GM12878 (cell line): ENCODE measurements at regions not wholly inside any gene's neighbourhood (a gene's known extent, or its start where the extent isn't known, plus 50 kb on each side); places are given as distances from the start of the nearest gene placed in this dataset.

Source experiments
- ATAC-seq: fragments of 200-7000 bp; cut with Tn5 transposase; 3 replicates; pipeline ENCODE4 v1.9.1; 2020; ENCODE audit warnings: mild to moderate bottlenecking, moderate library complexity
- BruUV-seq: library from RNA; stranded (reverse); fragments of 400-500 nt; replicated peaks from 2 replicates; lab custom pipeline; 2021; lab: Mats Ljungman, UMichigan
- CTCF ChIA-PET: fragments of 300-600 bp; sonication (Branson Sonifier 250); formaldehyde crosslinking; extraction: SDS; loops from one replicate; lab custom pipeline; 2021; ENCODE audit warnings: inconsistent platforms; lab: Yijun Ruan, JAX
- POLR2A ChIA-PET: fragments of 350-600 bp; formaldehyde crosslinking; extraction: SDS; loops from one replicate; lab custom pipeline; 2021; ENCODE audit warnings: inconsistent platforms; lab: Charles Lee
- RAD21 ChIA-PET: fragments of 300-600 bp; sonication (Branson Sonifier 250); formaldehyde crosslinking; loops from one replicate; lab custom pipeline; 2023; ENCODE audit warnings: antibody characterized with exemption; ENCODE audit not compliant: unreplicated experiment; lab: Charles Lee
- SMC1A ChIA-PET: fragments of 300-600 bp; sonication (Branson Sonifier 250); formaldehyde crosslinking; loops from one replicate; lab custom pipeline; 2023; ENCODE audit not compliant: unreplicated experiment, uncharacterized antibody; lab: Charles Lee
- DNase-seq: peaks from one replicate; pipeline ENCODE4 v3.0.0-alpha.2; 2011; ENCODE audit warnings: low read depth, low spot score
- FAIRE-seq: peaks from 3 replicates; lab custom pipeline; 2011; peaks lifted over from hg19 to GRCh38; lab: Jason Lieb, UNC
- H2AFZ ChIP-seq: 2 replicates; pipeline ENCODE4 v1.6.0; 2011; ENCODE audit warnings: low read depth, low read length, control low read depth; ENCODE audit not compliant: control insufficient read depth
- H3K27ac ChIP-seq: 2 replicates; pipeline ENCODE4 v1.5.1; 2011; ENCODE audit warnings: control low read depth; ENCODE audit not compliant: control insufficient read depth, insufficient read depth
- H3K27me3 ChIP-seq, 2 experiments: replicated peaks in 1 of 2; 2 replicates each; pipeline versions ENCODE4 v1.6.0 to v1.6.1; 2011; ENCODE audit warnings: low read length in 1 of 2; ENCODE audit not compliant: control insufficient read depth in 2 of 2, insufficient read depth in 2 of 2
- H3K36me3 ChIP-seq, 2 experiments: 2 replicates each; pipeline ENCODE4 v1.5.1; 2011; ENCODE audit warnings: low read length in 1 of 2; ENCODE audit not compliant: control insufficient read depth in 2 of 2, insufficient read depth in 2 of 2
- H3K4me1 ChIP-seq: 2 replicates; pipeline ENCODE4 v1.6.1; 2011; ENCODE audit warnings: mild to moderate bottlenecking, low read length, moderate library complexity, mixed read lengths; ENCODE audit not compliant: control insufficient read depth, insufficient read depth
- H3K4me2 ChIP-seq: 2 replicates; pipeline ENCODE4 v1.6.0; 2011; ENCODE audit warnings: control low read depth; ENCODE audit not compliant: control insufficient read depth, insufficient read depth
- H3K4me3 ChIP-seq: fragments of 200-600 bp; sonication (generic); 2 replicates; pipeline ENCODE4 v1.5.1; 2016
- H3K79me2 ChIP-seq: 2 replicates; pipeline ENCODE4 v1.6.0; 2011; ENCODE audit warnings: low read length; ENCODE audit not compliant: control insufficient read depth, insufficient read depth
- H3K9ac ChIP-seq: 2 replicates; pipeline ENCODE4 v1.8.0; 2011; ENCODE audit warnings: low read length, control low read depth, mixed read lengths; ENCODE audit not compliant: control insufficient read depth, insufficient read depth
- H3K9me3 ChIP-seq: replicated peaks from 3 replicates; pipeline ENCODE4 v1.5.1; 2011; ENCODE audit warnings: mild to moderate bottlenecking, low read length; ENCODE audit not compliant: control insufficient read depth, insufficient read depth
- H4K20me1 ChIP-seq: 2 replicates; pipeline ENCODE4 v1.6.0; 2011; ENCODE audit not compliant: control insufficient read depth, insufficient read depth
- E2F4 ChIP-seq: IDR thresholded peaks from 2 replicates; pipeline ENCODE4 v1.6.1; 2012; ENCODE audit warnings: low read depth, low read length, improper control_type of control experiment
- JUNB ChIP-seq: IDR thresholded peaks from 2 replicates; pipeline ENCODE4 v1.6.1; 2016; ENCODE audit warnings: antibody characterized with exemption, mild to moderate bottlenecking
- NR2C2 ChIP-seq: IDR thresholded peaks from 2 replicates; pipeline ENCODE4 v1.6.1; 2011; ENCODE audit warnings: borderline replicate concordance, low read depth; ENCODE audit not compliant: control insufficient read depth, insufficient read length
- PML ChIP-seq: IDR thresholded peaks from 2 replicates; pipeline ENCODE4 v1.6.1; 2012; ENCODE audit warnings: low read length, inconsistent platforms
- PRDM15 ChIP-seq: fragments of 450-650 bp; formaldehyde crosslinking; IDR thresholded peaks from 2 replicates; pipeline ENCODE4 v1.4.0; 2020; ENCODE audit warnings: mild to moderate bottlenecking, moderate library complexity
- SMAD1 ChIP-seq: fragments of 450-650 bp; IDR thresholded peaks from 2 replicates; pipeline ENCODE4 v1.6.1; 2018; ENCODE audit warnings: mild to moderate bottlenecking, low read depth; ENCODE audit not compliant: partially characterized antibody
- USF1 ChIP-seq: IDR thresholded peaks from 2 replicates; pipeline ENCODE4 v1.6.1; 2011; ENCODE audit warnings: borderline replicate concordance, low read depth, mild to moderate bottlenecking, moderate library complexity, mixed read lengths, low read length; ENCODE audit not compliant: insufficient read depth; ENCODE audit errors: extremely low read length
- ZNF687 ChIP-seq: fragments of 450-650 bp; IDR thresholded peaks from 2 replicates; pipeline ENCODE4 v1.6.1; 2017; ENCODE audit warnings: mild to moderate bottlenecking, moderate library complexity
- WGBS: methylation state at CpG from one replicate; pipeline ENCODE4 v1.1.6; 2016; ENCODE audit warnings: low lambda C conversion rate; ENCODE audit not compliant: insufficient replicate concordance, insufficient coverage; ENCODE audit errors: missing lambda C conversion rate; 5-methylcytosine and 5-hydroxymethylcytosine counted together
- in situ Hi-C: fragments of 300-500 bp; cut with MboI; formaldehyde crosslinking; loops from 9 replicates; pipeline ENCODE4 v1.14.3; 2018; ENCODE audit warnings: mixed read lengths
- intact Hi-C: fragments of 100-400 bp; cut with micrococcal nuclease; formaldehyde crosslinking; loops from one replicate; pipeline ENCODE4 v1.14.2; 2022; ENCODE audit not compliant: unreplicated experiment

GRCh38 chrX:46383006-46383405 lies 162.2 kb downstream of the ZNF674 start:
- Histone ChIP-seq H3K9ac (no peak overlapping the region), H3K36me3 (no peaks in the 10 kb centered on the region), H2AFZ (no peak overlapping the region), H3K4me3 (no peak overlapping the region), H3K79me2 (no peaks in the 10 kb centered on the region), H4K20me1 (no peaks in the 10 kb centered on the region), H3K27me3 (no peaks in the 10 kb centered on the region), H3K27ac (no peak overlapping the region), H3K9me3 (no peaks in the 10 kb centered on the region), H3K4me2 (no peak overlapping the region), H3K4me1 (no peaks in the 10 kb centered on the region)
- DNase-seq (no peak), FAIRE-seq (no peak), ATAC-seq (no peak)
- no peak for TF ChIP-seq PML
- TF ChIP-seq ZNF687, result no peak
- no peak for TF ChIP-seq E2F4
- no peak for TF ChIP-seq PRDM15 (CRISPR knock-in tag)
- TF ChIP-seq NR2C2, result no peak
- no peak for TF ChIP-seq JUNB
- no peak for TF ChIP-seq USF1
- no peak for TF ChIP-seq SMAD1
- no TSS peak for BruUV-seq
- intact Hi-C loops (no loop called here), in situ Hi-C loops (loop anchor here (10.0 kb wide), 1 partner anchor 412 kb away; no protein-coding TSS in a partner anchor)
- 78% methylated on average over 2 of the region's 2 CpGs for WGBS
- RAD21 ChIA-PET, result no interaction called here
- CTCF ChIA-PET, result interaction anchor here (3.4 kb wide), 1 partner anchor 414 kb away, joined by 23 read pairs; no protein-coding TSS in a partner anchor
- POLR2A ChIA-PET, result no interaction called here
- SMC1A ChIA-PET, result interaction anchor here (2.5 kb wide), 1 partner anchor 414 kb away, joined by 11 read pairs; no protein-coding TSS in a partner anchor
